ENCODE measurements at regions not wholly inside any gene's neighbourhood (a gene's known extent, or its start where the extent isn't known, plus 50 kb on each side); places are given as distances from the start of the nearest gene placed in this dataset.
"Not testable (repeated sequence)": the region's sequence is repeated elsewhere in the genome, so short reads cannot be mapped to it uniquely, and the experiment has no call there.

GRCh38 chr2:111510384-111510783 lies 373.6 kb downstream of the ANAPC1 start:
- not testable (repeated sequence) for H3K9me2 ChIP-seq (replicated peaks; ENCODE audit: low read depth, low read length); H2AFZ ChIP-seq (ENCODE audit: low read length); H3K27me3 ChIP-seq (ENCODE audit: insufficient read depth, low read length, poor library complexity, severe bottlenecking); H3F3A ChIP-seq (ENCODE audit: low read depth); H3K4me1 ChIP-seq (ENCODE audit: insufficient read depth, low read length, poor library complexity, severe bottlenecking); H4K20me1 ChIP-seq (ENCODE audit: insufficient read depth, low read length, poor library complexity, severe bottlenecking); H3K79me2 ChIP-seq (ENCODE audit: insufficient read depth, low read length); H3K4me2 ChIP-seq (ENCODE audit: low read depth, low read length, poor library complexity, severe bottlenecking); H3K4me3 ChIP-seq (ENCODE audit: low read length, poor library complexity, severe bottlenecking); H3K9me3 ChIP-seq (ENCODE audit: insufficient read depth, low read depth, low read length); H3K9ac ChIP-seq (ENCODE audit: low read depth, low read length, poor library complexity, severe bottlenecking); H3K36me3 ChIP-seq (ENCODE audit: insufficient read depth, low read length)

GRCh38 chr2:111511062-111511461 lies 372.9 kb downstream of the ANAPC1 start:
- not testable (repeated sequence) for H3K27me3 ChIP-seq (ENCODE audit: insufficient read depth, low read length, poor library complexity, severe bottlenecking); H3K79me2 ChIP-seq (ENCODE audit: insufficient read depth, low read length); H2AFZ ChIP-seq (ENCODE audit: low read length); H3K9me2 ChIP-seq (replicated peaks; ENCODE audit: low read depth, low read length); H3K4me3 ChIP-seq (ENCODE audit: low read length, poor library complexity, severe bottlenecking); H3K9me3 ChIP-seq (ENCODE audit: insufficient read depth, low read depth, low read length); H3K9ac ChIP-seq (ENCODE audit: low read depth, low read length, poor library complexity, severe bottlenecking); H3K36me3 ChIP-seq (ENCODE audit: insufficient read depth, low read length); H3K4me1 ChIP-seq (ENCODE audit: insufficient read depth, low read length, poor library complexity, severe bottlenecking); H3K4me2 ChIP-seq (ENCODE audit: low read depth, low read length, poor library complexity, severe bottlenecking); H4K20me1 ChIP-seq (ENCODE audit: insufficient read depth, low read length, poor library complexity, severe bottlenecking); H3F3A ChIP-seq (ENCODE audit: low read depth)

GRCh38 chr2:111512378-111512777 lies 371.6 kb downstream of the ANAPC1 start:
- H3K9ac ChIP-seq (ENCODE audit: low read depth, low read length, poor library complexity, severe bottlenecking); H3K9me2 ChIP-seq (replicated peaks; ENCODE audit: low read depth, low read length); H3K79me2 ChIP-seq (ENCODE audit: insufficient read depth, low read length); H3F3A ChIP-seq (ENCODE audit: low read depth); H3K27me3 ChIP-seq (ENCODE audit: insufficient read depth, low read length, poor library complexity, severe bottlenecking); H2AFZ ChIP-seq (ENCODE audit: low read length); H3K9me3 ChIP-seq (ENCODE audit: insufficient read depth, low read depth, low read length); H3K4me2 ChIP-seq (ENCODE audit: low read depth, low read length, poor library complexity, severe bottlenecking); H3K4me1 ChIP-seq (ENCODE audit: insufficient read depth, low read length, poor library complexity, severe bottlenecking); H3K4me3 ChIP-seq (ENCODE audit: low read length, poor library complexity, severe bottlenecking); H3K36me3 ChIP-seq (ENCODE audit: insufficient read depth, low read length); H4K20me1 ChIP-seq (ENCODE audit: insufficient read depth, low read length, poor library complexity, severe bottlenecking): not testable (repeated sequence)

- not testable (repeated sequence) for H3F3A ChIP-seq (ENCODE audit: low read depth); H3K36me3 ChIP-seq (ENCODE audit: insufficient read depth, low read length); H3K79me2 ChIP-seq (ENCODE audit: insufficient read depth, low read length); H3K9me2 ChIP-seq (replicated peaks; ENCODE audit: low read depth, low read length); H3K9ac ChIP-seq (ENCODE audit: low read depth, low read length, poor library complexity, severe bottlenecking); H3K4me3 ChIP-seq (ENCODE audit: low read length, poor library complexity, severe bottlenecking); H3K4me1 ChIP-seq (ENCODE audit: insufficient read depth, low read length, poor library complexity, severe bottlenecking); H3K27me3 ChIP-seq (ENCODE audit: insufficient read depth, low read length, poor library complexity, severe bottlenecking); H4K20me1 ChIP-seq (ENCODE audit: insufficient read depth, low read length, poor library complexity, severe bottlenecking); H3K9me3 ChIP-seq (ENCODE audit: insufficient read depth, low read depth, low read length); H2AFZ ChIP-seq (ENCODE audit: low read length); H3K4me2 ChIP-seq (ENCODE audit: low read depth, low read length, poor library complexity, severe bottlenecking)
Measured at GRCh38 chr2:111514138-111514537, 369.9 kb downstream of the ANAPC1 start.

- not testable (repeated sequence) for H3K4me3 ChIP-seq (ENCODE audit: low read length, poor library complexity, severe bottlenecking)
Measured at GRCh38 chr2:111517050-111517720, 366.8 kb downstream of the ANAPC1 start.

GRCh38 chr2:111517721-111518053 lies 366.3 kb downstream of the ANAPC1 start:
- H2AFZ ChIP-seq (ENCODE audit: low read length); H3K4me1 ChIP-seq (ENCODE audit: insufficient read depth, low read length, poor library complexity, severe bottlenecking); H4K20me1 ChIP-seq (ENCODE audit: insufficient read depth, low read length, poor library complexity, severe bottlenecking); H3F3A ChIP-seq (ENCODE audit: low read depth); H3K9me2 ChIP-seq (replicated peaks; ENCODE audit: low read depth, low read length); H3K9ac ChIP-seq (ENCODE audit: low read depth, low read length, poor library complexity, severe bottlenecking); H3K4me2 ChIP-seq (ENCODE audit: low read depth, low read length, poor library complexity, severe bottlenecking); H3K36me3 ChIP-seq (ENCODE audit: insufficient read depth, low read length); H3K79me2 ChIP-seq (ENCODE audit: insufficient read depth, low read length); H3K9me3 ChIP-seq (ENCODE audit: insufficient read depth, low read depth, low read length); H3K27me3 ChIP-seq (ENCODE audit: insufficient read depth, low read length, poor library complexity, severe bottlenecking); H3K4me3 ChIP-seq (ENCODE audit: low read length, poor library complexity, severe bottlenecking): not testable (repeated sequence)

More at GRCh38 chr2:111517050-111517720, 366.8 kb downstream of the ANAPC1 start:
- H3K9me2 ChIP-seq (replicated peaks; ENCODE audit: low read depth, low read length); H3K79me2 ChIP-seq (ENCODE audit: insufficient read depth, low read length); H3K27me3 ChIP-seq (ENCODE audit: insufficient read depth, low read length, poor library complexity, severe bottlenecking); H3K9me3 ChIP-seq (ENCODE audit: insufficient read depth, low read depth, low read length); H3K9ac ChIP-seq (ENCODE audit: low read depth, low read length, poor library complexity, severe bottlenecking); H3K36me3 ChIP-seq (ENCODE audit: insufficient read depth, low read length); H2AFZ ChIP-seq (ENCODE audit: low read length); H3K4me1 ChIP-seq (ENCODE audit: insufficient read depth, low read length, poor library complexity, severe bottlenecking); H3K4me2 ChIP-seq (ENCODE audit: low read depth, low read length, poor library complexity, severe bottlenecking); H4K20me1 ChIP-seq (ENCODE audit: insufficient read depth, low read length, poor library complexity, severe bottlenecking); H3F3A ChIP-seq (ENCODE audit: low read depth): not testable (repeated sequence)
